HUES48 (cell line): ENCODE measurements at regions not wholly inside any gene's neighbourhood (a gene's known extent, or its start where the extent isn't known, plus 50 kb on each side); places are given as distances from the start of the nearest gene placed in this dataset.

Experiments used
- H3K27ac ChIP-seq: one replicate; pipeline ENCODE4 v1.7.0; 2013; ENCODE audit warnings: low read depth, low read length, inconsistent platforms
- H3K27me3 ChIP-seq: 2 replicates; pipeline ENCODE4 v1.6.1; 2013; ENCODE audit warnings: mild to moderate bottlenecking, low read length; ENCODE audit not compliant: control insufficient read depth, insufficient read depth
- H3K36me3 ChIP-seq: 2 replicates; pipeline ENCODE4 v1.6.1; 2013; ENCODE audit warnings: low read length; ENCODE audit not compliant: control insufficient read depth, insufficient read depth
- H3K4me1 ChIP-seq: 2 replicates; pipeline ENCODE4 v1.6.1; 2013; ENCODE audit warnings: mild to moderate bottlenecking, low read length; ENCODE audit not compliant: control insufficient read depth, insufficient read depth
- H3K4me3 ChIP-seq: 2 replicates; pipeline ENCODE4 v1.5.1; 2013; ENCODE audit warnings: mild to moderate bottlenecking, low read depth, low read length
- H3K9ac ChIP-seq: 2 replicates; pipeline ENCODE4 v1.6.1; 2013; ENCODE audit warnings: mild to moderate bottlenecking, low read depth, low read length, moderate library complexity
- H3K9me3 ChIP-seq: 2 replicates; pipeline ENCODE4 v1.6.1; 2013; ENCODE audit warnings: low read length; ENCODE audit not compliant: control insufficient read depth, insufficient read depth

GRCh38 chr16:73131156-73131862 lies 83.4 kb upstream of the ZFHX3 start:
- Histone ChIP-seq H3K27me3 (peaks cover 12% of the 10 kb centered on the region), H3K9me3 (no peaks in the 10 kb centered on the region), H3K4me1 (no peaks in the 10 kb centered on the region), H3K36me3 (no peaks in the 10 kb centered on the region), H3K27ac (no peak overlapping the region), H3K9ac (no peak overlapping the region), H3K4me3 (no peak overlapping the region)

- H3K27ac ChIP-seq: no peak overlapping the region
- H3K4me3 ChIP-seq: no peak overlapping the region
- H3K9me3 ChIP-seq: no peaks in the 10 kb centered on the region
- no peaks in the 10 kb centered on the region for H3K4me1 ChIP-seq
- H3K36me3 ChIP-seq: no peaks in the 10 kb centered on the region
- H3K9ac ChIP-seq: no peak overlapping the region
- peaks cover 8% of the 10 kb centered on the region for H3K27me3 ChIP-seq
Observed at GRCh38 chr16:73129455-73129854, 81.5 kb upstream of the ZFHX3 start.

GRCh38 chr16:73126525-73126853 lies 78.6 kb upstream of the ZFHX3 start:
- no peaks in the 10 kb centered on the region for H3K27me3 ChIP-seq
- no peaks in the 10 kb centered on the region for H3K4me1 ChIP-seq
- no peak overlapping the region for H3K27ac ChIP-seq
- no peak overlapping the region for H3K9ac ChIP-seq
- H3K4me3 ChIP-seq: no peak overlapping the region
- H3K36me3 ChIP-seq: no peaks in the 10 kb centered on the region
- H3K9me3 ChIP-seq: no peaks in the 10 kb centered on the region

GRCh38 chr16:73125850-73126524 lies 78.1 kb upstream of the ZFHX3 start:
- Histone ChIP-seq H3K4me3 (no peak overlapping the region), H3K4me1 (no peaks in the 10 kb centered on the region), H3K27me3 (no peaks in the 10 kb centered on the region), H3K36me3 (no peaks in the 10 kb centered on the region), H3K9ac (no peak overlapping the region), H3K9me3 (no peaks in the 10 kb centered on the region), H3K27ac (no peak overlapping the region)

GRCh38 chr16:73124665-73125375 lies 76.9 kb upstream of the ZFHX3 start:
- H3K9me3 ChIP-seq: no peaks in the 10 kb centered on the region
- no peak overlapping the region for H3K9ac ChIP-seq
- H3K4me1 ChIP-seq: no peaks in the 10 kb centered on the region
- no peaks in the 10 kb centered on the region for H3K36me3 ChIP-seq
- no peak overlapping the region for H3K4me3 ChIP-seq
- H3K27me3 ChIP-seq: no peaks in the 10 kb centered on the region
- no peak overlapping the region for H3K27ac ChIP-seq

GRCh38 chr16:73124097-73124652 lies 76.2 kb upstream of the ZFHX3 start:
- Histone ChIP-seq H3K27me3 (no peaks in the 10 kb centered on the region), H3K9ac (no peak overlapping the region), H3K36me3 (no peaks in the 10 kb centered on the region), H3K27ac (no peak overlapping the region), H3K4me3 (no peak overlapping the region), H3K4me1 (no peaks in the 10 kb centered on the region), H3K9me3 (no peaks in the 10 kb centered on the region)

GRCh38 chr16:73122604-73123391 lies 74.9 kb upstream of the ZFHX3 start:
- Histone ChIP-seq H3K27me3 (no peaks in the 10 kb centered on the region), H3K27ac (no peak overlapping the region), H3K36me3 (no peaks in the 10 kb centered on the region), H3K9me3 (no peaks in the 10 kb centered on the region), H3K4me3 (no peak overlapping the region), H3K4me1 (no peaks in the 10 kb centered on the region), H3K9ac (no peak overlapping the region)

- Histone ChIP-seq H3K9me3 (no peaks in the 10 kb centered on the region), H3K9ac (no peak overlapping the region), H3K36me3 (no peaks in the 10 kb centered on the region), H3K27me3 (no peaks in the 10 kb centered on the region; the same call in 1 of the 2 replicates), H3K4me3 (no peak overlapping the region), H3K4me1 (no peaks in the 10 kb centered on the region), H3K27ac (no peak overlapping the region)
Observed at GRCh38 chr16:73116576-73116975, 68.6 kb upstream of the ZFHX3 start.

GRCh38 chr16:73113336-73113735 lies 65.4 kb upstream of the ZFHX3 start:
- no peaks in the 10 kb centered on the region for H3K36me3 ChIP-seq
- no peak overlapping the region for H3K9ac ChIP-seq
- no peaks in the 10 kb centered on the region for H3K4me1 ChIP-seq
- H3K27ac ChIP-seq: no peak overlapping the region
- no peaks in the 10 kb centered on the region for H3K9me3 ChIP-seq
- no peaks in the 10 kb centered on the region; the same call in 1 of the 2 replicates for H3K27me3 ChIP-seq
- no peak overlapping the region for H3K4me3 ChIP-seq

GRCh38 chr16:73108195-73108963 lies 60.5 kb upstream of the ZFHX3 start:
- H3K4me1 ChIP-seq: no peaks in the 10 kb centered on the region
- no peaks in the 10 kb centered on the region; the same call in 1 of the 2 replicates for H3K27me3 ChIP-seq
- no peak overlapping the region for H3K27ac ChIP-seq
- H3K9ac ChIP-seq: no peak overlapping the region
- H3K4me3 ChIP-seq: no peak overlapping the region
- no peaks in the 10 kb centered on the region for H3K36me3 ChIP-seq
- H3K9me3 ChIP-seq: no peaks in the 10 kb centered on the region
